ENCODE measurements at regions not wholly inside any gene's neighbourhood (a gene's known extent, or its start where the extent isn't known, plus 50 kb on each side); places are given as distances from the start of the nearest gene placed in this dataset.

- no peaks in the 10 kb centered on the region for H3K9me3 ChIP-seq (ENCODE audit: control insufficient read depth, insufficient read depth, low read depth, low read length)
- in situ Hi-C loops (cut with HindIII; ENCODE audit: low pct_unique_long_range_greater_than_20kb, low sequenced_read_pairs) = no loop called here
- no TSS peak for BruUV-seq (replicated peaks)
- no peaks in the 10 kb centered on the region for H3K4me1 ChIP-seq (ENCODE audit: control insufficient read depth, insufficient read depth, low read length)
- TF ChIP-seq SIN3A (IDR thresholded peaks at IDR 0.05; ENCODE audit: borderline replicate concordance, insufficient read depth, low read depth, low read length) (no peak), TCF7L2 (IDR thresholded peaks at IDR 0.05; ENCODE audit: low read depth, low read length) (no peak)
- H3K27me3 ChIP-seq (ENCODE audit: control insufficient read depth, insufficient read depth, low read length) = peaks cover 9% of the 10 kb centered on the region; the same call in 1 of the 2 replicates
- no peak for DNase-seq (ENCODE audit: low read depth, low spot score)
- no peaks in the 10 kb centered on the region for H3K36me3 ChIP-seq (ENCODE audit: control insufficient read depth, insufficient read depth, low read length)
- H3K4me3 ChIP-seq (ENCODE audit: low read depth in 2 of 2, low read length in 2 of 2) = no peak overlapping the region
- CTCF ChIA-PET = no interaction called here
- no peak for ATAC-seq
- intact Hi-C loops (cut with micrococcal nuclease; ENCODE audit: unreplicated experiment) = no loop called here
- POLR2A ChIA-PET = no interaction called here
- H3K27ac ChIP-seq (ENCODE audit: low read length) = no peak overlapping the region
Observed at GRCh38 chr11:45446434-45446833, 160.3 kb upstream of the SYT13 start.

GRCh38 chr11:45444796-45445195 lies 158.7 kb upstream of the SYT13 start:
- intact Hi-C loops (cut with micrococcal nuclease; ENCODE audit: unreplicated experiment) (no loop called here), in situ Hi-C loops (cut with HindIII; ENCODE audit: low pct_unique_long_range_greater_than_20kb, low sequenced_read_pairs) (no loop called here)
- CTCF ChIA-PET = interaction anchor here (0.6 kb wide), 1 partner anchor 38 kb away, joined by 7 read pairs; no protein-coding TSS in a partner anchor
- no peak overlapping the region for H3K27ac ChIP-seq (ENCODE audit: low read length)
- no TSS peak for BruUV-seq (replicated peaks)
- H3K27me3 ChIP-seq (ENCODE audit: control insufficient read depth, insufficient read depth, low read length) = peaks cover 9% of the 10 kb centered on the region; the same call in 1 of the 2 replicates
- ATAC-seq = peak; percentile 77
- POLR2A ChIA-PET = no interaction called here
- no peak overlapping the region for H3K4me3 ChIP-seq (ENCODE audit: low read depth in 2 of 2, low read length in 2 of 2)
- DNase-seq (ENCODE audit: low read depth, low spot score) = no peak
- H3K36me3 ChIP-seq (ENCODE audit: control insufficient read depth, insufficient read depth, low read length) = no peaks in the 10 kb centered on the region
- TF ChIP-seq CTCF (IDR thresholded peaks at IDR 0.05) = no peak
- no peak for TF ChIP-seq POLR2AphosphoS5 (IDR thresholded peaks at IDR 0.05; ENCODE audit: low read depth, low read length)
- no peak for TF ChIP-seq TCF7L2 (IDR thresholded peaks at IDR 0.05; ENCODE audit: low read depth, low read length)
- TF ChIP-seq REST (IDR thresholded peaks at IDR 0.05; ENCODE audit: insufficient read depth in 1 of 2, low read depth in 2 of 2, low read length in 1 of 2) = no peak
- TF ChIP-seq SIN3A (IDR thresholded peaks at IDR 0.05; ENCODE audit: borderline replicate concordance, insufficient read depth, low read depth, low read length) = no peak
- H3K9me3 ChIP-seq (ENCODE audit: control insufficient read depth, insufficient read depth, low read depth, low read length) = no peaks in the 10 kb centered on the region
- H3K4me1 ChIP-seq (ENCODE audit: control insufficient read depth, insufficient read depth, low read length) = no peaks in the 10 kb centered on the region

GRCh38 chr11:45440111-45440510 lies 154.0 kb upstream of the SYT13 start:
- Histone ChIP-seq H3K27ac (ENCODE audit: low read length) (no peak overlapping the region), H3K4me3 (ENCODE audit: low read depth in 2 of 2, low read length in 2 of 2) (no peak overlapping the region), H3K4me1 (ENCODE audit: control insufficient read depth, insufficient read depth, low read length) (no peaks in the 10 kb centered on the region), H3K36me3 (ENCODE audit: control insufficient read depth, insufficient read depth, low read length) (no peaks in the 10 kb centered on the region), H3K27me3 (ENCODE audit: control insufficient read depth, insufficient read depth, low read length) (peaks cover 12% of the 10 kb centered on the region; the same call in 1 of the 2 replicates), H3K9me3 (ENCODE audit: control insufficient read depth, insufficient read depth, low read depth, low read length) (no peaks in the 10 kb centered on the region)
- TF ChIP-seq REST (IDR thresholded peaks at IDR 0.05; ENCODE audit: insufficient read depth in 1 of 2, low read depth in 2 of 2, low read length in 1 of 2) (no peak), SIN3A (IDR thresholded peaks at IDR 0.05; ENCODE audit: borderline replicate concordance, insufficient read depth, low read depth, low read length) (no peak), CTCF (IDR thresholded peaks at IDR 0.05) (no peak), TCF7L2 (IDR thresholded peaks at IDR 0.05; ENCODE audit: low read depth, low read length) (no peak), POLR2AphosphoS5 (IDR thresholded peaks at IDR 0.05; ENCODE audit: low read depth, low read length) (no peak)
- in situ Hi-C loops (cut with HindIII; ENCODE audit: low pct_unique_long_range_greater_than_20kb, low sequenced_read_pairs) (no loop called here), intact Hi-C loops (cut with micrococcal nuclease; ENCODE audit: unreplicated experiment) (no loop called here)
- CTCF ChIA-PET = no interaction called here
- ATAC-seq (no peak), DNase-seq (ENCODE audit: low read depth, low spot score) (no peak)
- POLR2A ChIA-PET = no interaction called here
- BruUV-seq (replicated peaks) = no TSS peak

Measured in Panc1 (cell line).